GM19372 (cell line): ENCODE measurements at regions not wholly inside any gene's neighbourhood (a gene's known extent, or its start where the extent isn't known, plus 50 kb on each side); places are given as distances from the start of the nearest gene placed in this dataset.

Experiments
- ATAC-seq: cut with Tn5 transposase; IDR thresholded peaks from one replicate; pipeline ENCODE4 v1.9.1; 2021; ENCODE audit warnings: mild to moderate bottlenecking, low read depth, moderate library complexity; ENCODE audit not compliant: unreplicated experiment

GRCh38 chr12:58601529-58601928 is 318.8 kb downstream of the LRIG3 start:
- no peak for ATAC-seq

DNA sequence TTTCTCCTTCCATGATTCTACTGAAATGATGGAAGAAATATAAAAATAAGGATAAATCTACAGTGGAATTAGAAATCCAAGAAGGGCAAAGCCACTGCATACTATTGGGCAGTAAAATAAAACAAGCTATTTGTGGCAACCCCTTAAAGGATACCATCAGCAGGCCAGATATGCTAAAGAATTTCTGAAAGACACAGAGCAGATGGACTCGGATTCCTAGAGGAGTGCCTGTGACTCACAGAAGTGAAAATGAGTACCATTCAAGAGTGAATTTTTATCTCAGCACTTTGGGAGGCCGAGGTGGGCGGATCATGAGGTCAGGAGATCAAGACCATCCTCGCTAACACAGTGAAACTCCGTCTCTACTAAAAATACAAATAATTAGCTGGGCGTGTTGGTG is 318.1 kb downstream of the LRIG3 start:
- no peak for ATAC-seq

DNA sequence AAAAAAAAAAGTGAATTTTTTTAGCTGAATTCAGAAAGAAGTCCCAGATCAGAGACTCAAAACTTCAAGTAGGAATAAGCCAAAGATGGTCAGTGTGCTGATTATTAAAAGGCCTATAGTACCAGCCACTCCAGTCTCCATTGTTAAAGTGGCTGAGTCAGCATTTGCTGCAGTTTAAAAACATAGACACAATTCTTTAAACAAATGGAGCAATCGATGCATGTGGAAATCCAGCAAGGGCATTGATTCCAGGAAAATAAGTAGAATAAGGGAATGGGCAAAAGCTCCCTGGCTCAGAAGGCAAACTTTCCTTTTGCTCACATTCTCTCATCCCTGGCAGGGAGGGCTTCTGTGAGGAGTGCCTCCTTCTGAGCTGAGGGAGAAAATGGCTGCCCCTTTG is 317.6 kb downstream of the LRIG3 start:
- ATAC-seq: no peak

- ATAC-seq: no peak
These were observed 312.5 kb downstream of the LRIG3 start for GRCh38 chr12:58607805-58608204.

DNA sequence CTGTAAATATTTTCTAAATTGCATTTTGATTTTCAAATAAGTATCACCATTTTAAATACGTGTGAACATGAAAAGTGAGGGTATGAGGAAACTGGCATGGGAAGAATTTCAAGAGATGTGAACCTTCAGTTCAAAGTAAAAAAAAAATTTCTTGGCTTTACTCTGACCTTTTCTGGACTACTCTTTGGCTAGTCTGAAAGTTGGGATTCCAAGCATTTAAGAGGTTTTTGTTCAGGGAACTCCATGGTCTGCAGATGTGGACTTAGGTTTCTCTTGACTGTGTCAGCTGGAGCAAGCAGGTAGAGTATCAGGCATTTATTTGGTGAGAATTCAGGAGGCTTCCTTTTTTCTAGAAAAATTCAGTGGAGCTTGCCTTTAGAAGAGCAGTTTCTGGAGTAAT is 311.6 kb downstream of the LRIG3 start:
- ATAC-seq: no peak

DNA sequence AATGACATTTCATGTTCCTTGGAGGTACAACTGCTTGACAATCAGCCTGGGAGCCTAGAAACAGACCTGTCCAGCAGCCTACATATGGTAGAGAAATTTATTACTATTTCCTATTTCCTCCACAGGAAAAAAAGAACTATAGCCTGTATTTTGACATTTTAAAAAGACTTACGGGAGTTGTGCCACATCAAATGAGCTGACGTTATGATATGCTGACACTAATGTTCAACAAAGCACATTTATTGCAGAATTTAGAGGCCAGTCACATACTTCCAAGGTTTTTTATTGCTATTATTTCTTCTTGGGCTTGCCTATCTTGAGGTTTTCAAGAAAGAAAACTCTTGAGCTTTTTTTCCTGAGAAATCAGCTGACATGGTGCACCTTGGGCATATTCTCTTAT is 305.3 kb downstream of the LRIG3 start:
- ATAC-seq: no peak

DNA sequence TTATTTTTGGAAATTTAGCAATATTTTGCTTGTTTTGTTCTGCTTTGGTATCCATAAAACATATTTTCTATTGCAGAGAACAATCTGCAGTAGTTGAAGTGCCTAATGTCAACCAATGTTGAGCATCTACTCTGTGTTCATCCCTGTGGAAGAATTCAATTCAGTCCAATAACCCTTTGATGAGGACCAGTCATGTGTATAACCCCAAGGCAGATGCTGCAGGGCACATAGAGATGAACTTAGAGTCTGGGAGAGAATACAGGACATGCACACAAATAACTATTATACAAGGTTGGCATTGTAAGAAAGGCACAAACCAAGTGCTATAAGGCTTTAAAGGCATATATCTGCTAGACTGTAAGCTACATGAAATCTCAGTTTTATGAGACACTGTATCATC is 304.7 kb downstream of the LRIG3 start:
- ATAC-seq: no peak

DNA sequence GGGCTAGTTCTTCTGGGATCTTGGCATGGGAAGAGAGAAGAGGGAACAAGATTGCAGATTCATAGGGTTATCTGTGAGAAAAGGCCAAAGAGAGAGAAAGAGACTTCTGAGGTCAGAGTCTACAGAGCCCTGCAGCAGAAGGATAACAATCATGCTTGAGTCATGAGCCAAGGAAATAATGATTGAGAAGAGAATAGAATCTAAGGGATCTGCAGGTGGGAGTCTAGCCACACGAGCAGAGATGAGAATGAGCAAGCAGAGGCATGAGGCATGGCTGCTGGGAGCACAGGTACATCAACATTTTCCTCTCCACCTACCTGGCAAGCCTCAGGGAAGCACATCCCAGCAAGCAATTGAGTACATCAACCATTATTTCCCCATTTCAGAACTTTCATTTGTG is 303.7 kb downstream of the LRIG3 start:
- no peak for ATAC-seq

GRCh38 chr12:58621126-58621525 is 299.2 kb downstream of the LRIG3 start:
- no peak for ATAC-seq

DNA sequence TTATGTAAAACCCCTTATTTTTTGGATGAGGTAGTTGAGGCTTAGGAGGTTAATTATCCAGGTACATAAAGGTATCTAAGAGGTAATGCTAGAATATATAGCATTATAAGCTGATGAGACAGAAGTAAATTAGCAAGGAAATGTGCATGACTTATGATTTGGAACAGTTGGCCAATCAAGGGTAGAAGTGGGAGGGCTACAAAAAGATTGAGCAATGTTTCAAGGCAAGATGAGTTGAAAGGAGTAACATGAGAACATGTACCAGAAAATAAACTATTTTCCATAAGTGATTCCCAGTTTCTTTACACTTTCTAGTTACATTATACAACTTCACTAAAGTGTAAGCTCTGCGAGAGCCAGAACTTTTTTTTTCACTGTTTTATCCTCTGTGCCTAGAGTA is 290.9 kb downstream of the LRIG3 start:
- no peak for ATAC-seq

DNA sequence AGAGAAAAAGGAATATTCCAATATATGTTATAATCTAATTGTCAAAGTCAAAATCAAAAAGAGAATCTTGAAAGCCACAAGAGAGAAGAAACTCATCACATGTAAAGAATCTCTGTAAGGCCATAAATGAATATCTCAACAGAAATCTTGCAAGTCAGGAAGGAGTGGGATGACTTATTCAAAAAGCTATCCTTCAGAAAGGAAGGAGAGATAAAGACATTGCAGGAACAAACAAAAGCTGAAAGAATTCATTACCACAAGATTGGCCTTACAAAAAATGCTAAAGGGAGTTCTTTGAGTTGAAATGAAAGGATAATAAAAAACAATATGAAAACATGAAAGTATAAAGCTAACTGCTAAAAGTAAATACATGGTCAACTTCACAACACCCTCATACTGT is 286.8 kb downstream of the LRIG3 start:
- no peak for ATAC-seq

- ATAC-seq: no peak
These were observed 280.9 kb downstream of the LRIG3 start for GRCh38 chr12:58639318-58639934.

- no peak for ATAC-seq
These were observed 280.0 kb downstream of the LRIG3 start for GRCh38 chr12:58640314-58640713.

- no peak for ATAC-seq
These were observed 274.4 kb downstream of the LRIG3 start for GRCh38 chr12:58645946-58646345.

- ATAC-seq: no peak
These were observed 272.8 kb downstream of the LRIG3 start for GRCh38 chr12:58647495-58647894.

DNA sequence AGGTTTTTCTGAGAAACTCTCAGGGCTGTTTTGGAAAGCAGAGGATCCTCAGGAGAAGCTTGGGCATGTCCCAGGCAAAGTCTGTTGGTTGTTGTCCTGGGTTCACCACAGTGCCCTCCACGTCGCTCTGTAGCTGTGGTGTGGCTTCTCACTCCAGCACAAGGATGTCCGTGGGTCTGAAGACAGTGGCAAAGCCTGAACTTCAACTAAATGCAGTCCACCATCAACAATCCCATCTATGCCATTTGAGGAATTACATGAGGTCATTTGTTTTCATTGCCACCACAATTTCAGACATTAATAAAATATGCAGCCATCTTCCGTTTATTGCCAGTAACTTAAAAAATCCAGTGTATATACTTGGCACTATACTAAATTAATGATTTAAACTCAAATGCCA is 272.1 kb downstream of the LRIG3 start:
- ATAC-seq: no peak

- no peak for ATAC-seq
These were observed 268.5 kb downstream of the LRIG3 start for GRCh38 chr12:58651850-58652249.

DNA sequence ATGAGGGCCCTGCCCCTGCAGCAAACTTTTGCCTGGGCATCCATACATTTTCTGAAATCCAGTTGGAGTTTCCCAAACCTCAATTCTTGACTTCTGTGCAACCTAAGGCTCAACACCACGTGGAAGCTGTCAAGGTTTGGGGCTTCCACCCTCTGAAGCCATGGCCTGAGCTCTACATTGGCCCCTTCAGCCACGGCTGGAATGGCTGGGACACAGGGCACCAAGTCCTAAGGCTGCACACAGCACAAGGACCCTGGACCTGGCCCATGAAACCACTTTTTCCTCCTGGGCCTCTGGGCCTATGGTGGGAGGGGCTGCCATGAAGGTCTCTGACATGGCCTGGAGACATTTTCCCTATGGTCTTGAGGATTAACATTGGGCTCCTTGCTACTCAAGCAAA is 266.3 kb downstream of the LRIG3 start:
- no peak for ATAC-seq

DNA sequence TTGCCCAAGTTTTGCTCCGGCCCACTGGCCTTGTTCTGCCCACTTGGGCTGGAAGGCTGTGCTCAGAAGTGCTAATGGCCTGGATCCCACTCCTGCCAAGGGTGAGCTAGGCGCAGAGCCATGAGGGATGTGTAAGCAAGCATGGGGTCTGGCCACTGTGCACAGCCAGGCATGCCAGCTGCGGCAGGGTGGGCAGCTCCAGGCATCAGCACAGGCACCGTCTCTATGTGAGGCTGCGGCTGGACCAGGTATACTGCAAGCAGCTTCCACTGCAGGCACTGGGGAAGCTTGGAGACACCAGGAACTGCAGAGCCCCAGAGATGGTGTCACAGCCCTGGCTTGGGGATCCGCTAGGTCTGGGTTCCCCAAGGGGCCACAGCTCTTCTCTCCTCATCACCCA is 264.9 kb downstream of the LRIG3 start:
- no peak for ATAC-seq

DNA sequence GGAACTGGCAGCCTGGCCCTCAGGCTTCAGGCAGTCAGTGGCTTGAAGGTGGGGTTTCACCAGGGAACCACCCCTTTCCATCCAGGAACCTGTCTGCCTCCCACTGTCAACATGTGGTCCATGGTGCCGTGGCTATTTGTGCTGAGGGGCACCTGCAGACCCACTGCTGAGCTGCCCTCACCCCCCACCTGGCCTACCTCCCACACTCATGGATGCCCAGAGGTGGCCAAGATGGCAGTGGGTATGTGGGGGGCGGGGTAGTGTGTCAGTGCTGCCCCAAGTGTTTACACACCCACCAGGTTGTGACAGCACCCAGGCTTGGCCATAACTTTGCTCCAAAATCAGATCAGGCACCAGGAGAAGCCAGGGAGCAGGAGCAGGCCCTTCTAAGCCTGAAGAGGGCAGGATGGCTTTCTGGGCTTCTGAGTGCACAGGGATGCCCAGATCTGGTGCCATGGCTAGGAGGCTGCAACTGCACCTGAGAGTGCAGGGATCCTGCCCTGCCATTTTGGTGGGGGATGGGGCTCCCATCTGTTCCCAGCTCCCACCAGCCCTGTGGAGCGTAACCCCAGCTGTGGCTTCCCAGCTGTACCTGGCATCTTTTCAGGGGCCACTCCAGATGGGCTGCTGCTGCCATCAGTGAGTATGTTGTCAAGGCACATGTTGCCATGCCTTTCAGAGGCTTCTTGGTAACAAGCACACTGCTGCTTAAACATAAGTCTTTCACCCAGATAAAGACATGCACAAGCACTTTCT is 263.9 kb downstream of the LRIG3 start:
- no peak for ATAC-seq

GRCh38 chr12:58657190-58657589 is 263.1 kb downstream of the LRIG3 start:
- no peak for ATAC-seq

GRCh38 chr12:58665375-58665774 is 254.9 kb downstream of the LRIG3 start:
- no peak for ATAC-seq
